ENCODE measurements at regions not wholly inside any gene's neighbourhood (a gene's known extent, or its start where the extent isn't known, plus 50 kb on each side); places are given as distances from the start of the nearest gene placed in this dataset.

- intact Hi-C loops (cut with micrococcal nuclease; ENCODE audit: unreplicated experiment) (no loop called here), in situ Hi-C loops (cut with HindIII; ENCODE audit: low pct_unique_long_range_greater_than_20kb, low sequenced_read_pairs) (no loop called here)
- DNase-seq (ENCODE audit: low read depth, low spot score) (no peak), ATAC-seq (no peak)
- Histone ChIP-seq H3K27me3 (ENCODE audit: control insufficient read depth, insufficient read depth, low read length) (no peaks in the 10 kb centered on the region; the same call in 1 of the 2 replicates), H3K4me1 (ENCODE audit: control insufficient read depth, insufficient read depth, low read length) (no peaks in the 10 kb centered on the region), H3K27ac (ENCODE audit: low read length) (no peak overlapping the region), H3K4me3 (ENCODE audit: low read depth in 2 of 2, low read length in 2 of 2) (no peak overlapping the region), H3K36me3 (ENCODE audit: control insufficient read depth, insufficient read depth, low read length) (no peaks in the 10 kb centered on the region), H3K9me3 (ENCODE audit: control insufficient read depth, insufficient read depth, low read depth, low read length) (no peaks in the 10 kb centered on the region)
- TF ChIP-seq TCF7L2 (IDR thresholded peaks at IDR 0.05; ENCODE audit: low read depth, low read length) (no peak), SIN3A (IDR thresholded peaks at IDR 0.05; ENCODE audit: borderline replicate concordance, insufficient read depth, low read depth, low read length) (no peak), POLR2AphosphoS5 (IDR thresholded peaks at IDR 0.05; ENCODE audit: low read depth, low read length) (no peak), CTCF (IDR thresholded peaks at IDR 0.05) (no peak)
- BruUV-seq (replicated peaks): no TSS peak
- CTCF ChIA-PET: no interaction called here
- POLR2A ChIA-PET: no interaction called here
Measured at GRCh38 chr17:62126292-62126691, 61.2 kb upstream of the MED13 start.

- DNase-seq (ENCODE audit: low read depth, low spot score): no peak
- ChIA-PET POLR2A (no interaction called here), CTCF (no interaction called here)
- H3K4me1 ChIP-seq (ENCODE audit: control insufficient read depth, insufficient read depth, low read length): no peaks in the 10 kb centered on the region
- H3K27me3 ChIP-seq (ENCODE audit: control insufficient read depth, insufficient read depth, low read length): no peaks in the 10 kb centered on the region; the same call in 1 of the 2 replicates
- intact Hi-C loops (cut with micrococcal nuclease; ENCODE audit: unreplicated experiment): no loop called here
- no peaks in the 10 kb centered on the region for H3K9me3 ChIP-seq (ENCODE audit: control insufficient read depth, insufficient read depth, low read depth, low read length)
- H3K36me3 ChIP-seq (ENCODE audit: control insufficient read depth, insufficient read depth, low read length): no peaks in the 10 kb centered on the region
- BruUV-seq (replicated peaks): no TSS peak
- ATAC-seq: no peak
- TF ChIP-seq SIN3A (IDR thresholded peaks at IDR 0.05; ENCODE audit: borderline replicate concordance, insufficient read depth, low read depth, low read length) (no peak), REST (IDR thresholded peaks at IDR 0.05; ENCODE audit: insufficient read depth in 1 of 2, low read depth in 2 of 2, low read length in 1 of 2) (no peak), TCF7L2 (IDR thresholded peaks at IDR 0.05; ENCODE audit: low read depth, low read length) (no peak), CTCF (IDR thresholded peaks at IDR 0.05) (no peak), POLR2AphosphoS5 (IDR thresholded peaks at IDR 0.05; ENCODE audit: low read depth, low read length) (no peak)
- H3K27ac ChIP-seq (ENCODE audit: low read length): no peak overlapping the region
- in situ Hi-C loops (cut with HindIII; ENCODE audit: low pct_unique_long_range_greater_than_20kb, low sequenced_read_pairs): no loop called here
- H3K4me3 ChIP-seq (ENCODE audit: low read depth in 2 of 2, low read length in 2 of 2): no peak overlapping the region
Measured at GRCh38 chr17:62125307-62125706, 60.2 kb upstream of the MED13 start.
